ENCODE measurements at regions not wholly inside any gene's neighbourhood (a gene's known extent, or its start where the extent isn't known, plus 50 kb on each side); places are given as distances from the start of the nearest gene placed in this dataset.

GRCh38 chr6:21506126-21506525 lies 87.4 kb upstream of the SOX4 start:
- no peak for TF ChIP-seq CTCF (conservative IDR thresholded peaks at IDR 0.05; ENCODE audit: low read depth, low read length)
- TF ChIP-seq EZH2 (IDR thresholded peaks at IDR 0.05; ENCODE audit: low read length, unreplicated experiment), result no peak
- no peak for TF ChIP-seq EZH2phosphoT487 (IDR thresholded peaks at IDR 0.05; ENCODE audit: borderline replicate concordance, low read length)
